Activated CD8-positive, alpha-beta memory T cell treated with anti-CD3 and anti-CD28 coated beads, Interleukin-2, amount 50 U/mL, for 24 hours (primary cell): ENCODE measurements at regions not wholly inside any gene's neighbourhood (a gene's known extent, or its start where the extent isn't known, plus 50 kb on each side); places are given as distances from the start of the nearest gene placed in this dataset.

Experiments
- DNase-seq: peaks from one replicate; pipeline ENCODE4 v3.0.0-alpha.2; 2020; ENCODE audit errors: extremely low read depth

- no peak for DNase-seq
Measured at GRCh38 chr11:122319691-122320620, 203.9 kb upstream of the BLID start.

DNA sequence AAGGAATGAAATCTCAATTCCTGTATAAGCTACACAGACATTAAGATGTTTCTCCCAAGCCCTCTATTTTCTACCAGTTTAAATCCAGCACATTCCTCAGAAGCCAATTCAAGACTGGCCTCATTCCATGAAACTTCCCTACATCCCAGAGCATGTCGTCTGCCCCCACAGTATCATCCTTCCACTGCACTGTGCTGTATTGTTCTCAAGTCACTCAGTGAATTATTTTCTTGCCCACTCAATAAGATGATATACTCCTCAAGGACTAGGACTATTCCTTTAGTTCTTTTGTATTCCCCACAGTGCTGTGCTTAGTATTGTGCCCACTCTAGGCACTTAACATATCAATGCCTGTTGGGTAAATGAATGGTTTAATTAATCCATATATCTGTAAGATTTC, 203.1 kb upstream of the BLID start:
- no peak for DNase-seq

DNA sequence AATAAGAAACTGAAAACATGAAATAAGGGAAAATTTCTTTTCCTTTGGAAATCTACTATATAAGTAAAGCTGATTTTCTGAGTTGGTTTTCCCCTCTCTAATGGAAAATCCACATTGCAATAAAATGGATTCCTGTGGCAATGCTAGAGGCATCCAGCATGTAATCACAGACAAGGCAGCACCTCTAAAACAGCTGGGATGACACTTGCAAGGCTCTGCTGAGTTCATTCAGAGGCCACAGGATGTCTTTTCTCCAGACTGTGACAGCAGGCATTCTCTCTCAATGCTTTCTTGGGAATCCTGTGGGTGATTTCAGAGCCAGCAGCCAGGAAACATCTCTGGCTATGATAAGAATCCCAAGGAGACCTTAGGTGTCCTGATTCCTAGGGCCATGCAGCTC, 201.3 kb upstream of the BLID start:
- DNase-seq, result no peak

DNA sequence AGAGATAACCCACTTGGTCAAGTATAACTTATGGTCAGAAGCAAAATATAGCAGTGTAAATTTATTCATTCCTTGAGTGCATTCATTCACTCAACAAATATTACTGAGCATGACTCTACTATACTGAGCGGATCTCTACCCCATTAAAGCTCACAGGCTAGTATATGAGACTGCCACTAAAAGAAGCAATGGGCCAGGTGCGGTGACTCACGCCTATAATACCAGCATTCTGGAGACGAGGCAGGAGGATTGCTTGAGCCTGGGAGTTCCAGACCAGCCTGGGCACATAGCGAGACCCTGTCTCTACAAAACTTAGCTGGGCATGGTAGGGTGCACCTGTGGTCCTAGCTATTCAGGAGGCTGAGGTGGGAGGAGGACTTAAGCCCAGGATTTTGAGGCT, 197.6 kb upstream of the BLID start:
- DNase-seq, result no peak

- no peak for DNase-seq
Measured at GRCh38 chr11:122311216-122311755, 195.3 kb upstream of the BLID start.

GRCh38 chr11:122310766-122311165, 194.8 kb upstream of the BLID start:
- DNase-seq, result no peak

- no peak for DNase-seq
Measured at GRCh38 chr11:122309262-122309925, 193.4 kb upstream of the BLID start.

GRCh38 chr11:122308226-122308625, 192.2 kb upstream of the BLID start:
- no peak for DNase-seq

DNA sequence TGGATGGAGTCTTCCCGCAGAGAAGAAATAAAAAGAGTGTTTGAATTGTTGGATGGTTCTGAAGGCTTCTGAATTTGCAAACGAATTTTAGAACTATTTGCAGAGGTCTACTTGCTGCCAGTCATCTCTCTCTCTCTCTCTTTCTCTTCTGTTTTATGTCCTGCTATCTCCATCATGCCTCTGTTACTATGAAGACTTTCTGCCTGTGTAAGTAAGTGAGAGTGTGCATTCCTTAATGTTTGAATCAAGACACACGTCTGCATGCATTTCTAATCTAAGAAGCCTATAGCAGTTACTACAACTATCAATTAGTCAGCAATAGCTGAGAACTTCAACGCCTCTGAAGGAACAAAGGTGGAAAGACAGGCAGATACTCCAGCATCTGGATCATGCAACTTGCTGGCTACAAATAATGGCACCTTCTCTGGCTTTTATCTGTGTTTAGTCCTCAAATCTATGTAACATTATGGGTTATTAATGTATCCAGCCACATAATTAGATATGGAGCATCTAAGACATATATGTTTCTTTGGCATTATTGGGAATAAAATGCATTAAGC, 191.5 kb upstream of the BLID start:
- DNase-seq, result no peak

- DNase-seq, result no peak
Measured at GRCh38 chr11:122306831-122307391, 190.9 kb upstream of the BLID start.

GRCh38 chr11:122305426-122306320, 189.7 kb upstream of the BLID start:
- DNase-seq, result no peak

GRCh38 chr11:122304973-122305372, 189.0 kb upstream of the BLID start:
- DNase-seq, result no peak

- no peak for DNase-seq
Measured at GRCh38 chr11:122304306-122304705, 188.3 kb upstream of the BLID start.

DNA sequence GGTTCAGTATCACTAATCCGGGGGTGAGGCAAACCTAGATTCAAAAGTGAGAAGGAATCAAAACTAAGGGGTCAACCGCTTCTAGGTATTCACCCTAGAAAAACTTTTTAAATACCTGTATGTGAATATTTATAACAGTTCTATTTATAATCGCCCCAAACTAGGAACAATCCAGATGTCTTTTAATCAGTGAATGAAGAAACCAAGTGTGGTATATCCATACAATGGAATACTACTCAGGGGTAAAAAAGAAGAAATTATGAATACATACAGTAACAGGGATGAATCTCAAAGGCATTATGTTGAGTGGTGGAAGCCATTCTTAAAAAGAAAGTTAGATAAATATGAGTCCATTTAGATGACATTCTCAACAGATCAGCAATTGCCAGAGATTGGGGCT, 178.0 kb upstream of the BLID start:
- DNase-seq, result no peak

DNA sequence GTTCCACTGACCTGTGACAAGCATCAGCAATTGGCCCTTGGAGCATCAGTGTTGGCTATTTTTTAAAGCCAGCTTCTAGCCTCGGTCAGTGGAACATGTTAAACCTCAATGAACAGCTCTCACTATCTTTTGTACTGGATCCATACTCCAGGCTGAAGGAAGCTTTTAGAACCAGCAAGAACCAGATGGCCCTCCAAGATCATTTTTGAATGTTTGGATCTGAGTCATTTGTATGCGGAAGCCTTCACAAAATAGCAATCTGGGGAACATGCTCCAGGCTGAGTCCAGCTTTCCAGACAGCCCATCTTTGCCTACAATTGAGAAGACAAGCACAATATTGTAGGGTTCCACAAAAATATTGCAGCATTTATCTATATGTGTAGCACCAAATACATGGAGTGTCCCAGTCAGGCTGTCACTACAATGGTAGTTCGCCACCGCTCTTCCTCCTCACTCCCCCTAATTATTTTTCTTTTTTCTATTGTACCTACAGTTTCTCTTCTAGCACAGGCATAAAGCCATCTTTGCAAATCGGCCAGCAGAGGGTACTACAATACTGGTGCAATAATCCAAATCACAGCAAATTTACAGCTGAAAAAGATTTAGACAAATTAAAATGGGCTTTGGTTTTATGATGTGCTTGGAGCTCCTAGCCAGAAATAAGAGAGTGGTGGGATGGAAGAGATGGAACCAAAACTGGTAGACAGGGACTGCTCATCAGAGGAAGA, 177.4 kb upstream of the BLID start:
- DNase-seq, result no peak

DNA sequence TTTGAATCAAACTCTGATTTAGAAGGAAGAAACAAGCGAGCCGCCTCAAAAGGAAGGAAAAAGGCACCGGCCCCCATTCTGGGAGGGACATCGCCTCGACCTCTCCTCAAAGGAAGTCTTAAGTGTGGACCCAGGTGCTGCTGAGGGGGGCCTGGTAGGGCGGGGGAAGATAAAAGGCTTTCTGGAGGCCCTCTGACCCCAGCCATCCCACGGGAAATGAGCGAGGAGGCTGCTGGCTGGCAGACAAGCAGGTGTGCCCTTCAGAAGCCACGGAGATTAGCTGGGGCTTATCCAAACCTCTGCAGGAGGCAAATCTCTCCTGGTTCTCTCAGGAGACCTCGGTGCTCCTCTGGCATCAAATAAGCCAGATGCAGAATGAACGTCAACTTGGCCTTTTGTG, 171.4 kb upstream of the BLID start:
- no peak for DNase-seq

GRCh38 chr11:122285070-122285988, 169.3 kb upstream of the BLID start:
- DNase-seq, result no peak

- no peak for DNase-seq
Measured at GRCh38 chr11:122280870-122281269, 164.9 kb upstream of the BLID start.

DNA sequence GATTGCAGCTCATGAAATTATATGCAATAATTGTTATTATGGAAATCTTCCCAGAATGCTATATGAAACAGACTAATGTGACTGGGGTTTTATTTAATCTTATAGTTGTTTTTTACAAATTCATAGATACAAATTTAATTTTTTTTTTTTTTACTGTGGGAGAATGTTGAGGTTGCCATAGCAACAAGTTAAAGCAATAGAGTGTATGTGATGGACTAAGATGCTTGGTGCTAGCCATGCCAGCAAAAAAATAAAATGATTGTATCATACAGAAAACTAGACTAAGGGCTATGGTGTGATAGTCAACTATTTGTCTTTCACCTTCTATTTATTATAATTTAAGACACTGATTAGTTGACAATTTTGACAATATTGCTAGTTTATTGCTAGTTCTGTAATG, 163.2 kb upstream of the BLID start:
- no peak for DNase-seq

GRCh38 chr11:122277493-122277892, 161.5 kb upstream of the BLID start:
- DNase-seq, result no peak
